ENCODE measurements at regions not wholly inside any gene's neighbourhood (a gene's known extent, or its start where the extent isn't known, plus 50 kb on each side); places are given as distances from the start of the nearest gene placed in this dataset.

- ChIA-PET POLR2A (no interaction called here), CTCF (interaction anchor here (0.7 kb wide), 1 partner anchor 764 kb away, joined by 3 read pairs; no protein-coding TSS in a partner anchor)
- H3K4me1 Mint-ChIP-seq (ENCODE audit: low read depth): no peaks in the 10 kb centered on the region
- H3K36me3 Mint-ChIP-seq: no peaks in the 10 kb centered on the region
- no peak overlapping the region for H3K27ac Mint-ChIP-seq
- no peaks in the 10 kb centered on the region for H3K27me3 Mint-ChIP-seq
- no peaks in the 10 kb centered on the region for H3K9me3 Mint-ChIP-seq
- no peak overlapping the region for H3K4me3 Mint-ChIP-seq
- no peak for DNase-seq
- intact Hi-C loops (cut with micrococcal nuclease): no loop called here
These were observed 287.6 kb downstream of the DIPK2A start for GRCh38 chr3:144259267-144259666.

GRCh38 chr3:144263706-144264105 lies 292.1 kb downstream of the DIPK2A start:
- H3K9me3 Mint-ChIP-seq: no peaks in the 10 kb centered on the region
- no peaks in the 10 kb centered on the region for H3K36me3 Mint-ChIP-seq
- peaks cover 1% of the 10 kb centered on the region for H3K27me3 Mint-ChIP-seq
- H3K27ac Mint-ChIP-seq: no peak overlapping the region
- ChIA-PET POLR2A (no interaction called here), CTCF (no interaction called here)
- no peak overlapping the region for H3K4me3 Mint-ChIP-seq
- no peaks in the 10 kb centered on the region for H3K4me1 Mint-ChIP-seq (ENCODE audit: low read depth)
- intact Hi-C loops (cut with micrococcal nuclease): no loop called here
- DNase-seq: no peak

DNA sequence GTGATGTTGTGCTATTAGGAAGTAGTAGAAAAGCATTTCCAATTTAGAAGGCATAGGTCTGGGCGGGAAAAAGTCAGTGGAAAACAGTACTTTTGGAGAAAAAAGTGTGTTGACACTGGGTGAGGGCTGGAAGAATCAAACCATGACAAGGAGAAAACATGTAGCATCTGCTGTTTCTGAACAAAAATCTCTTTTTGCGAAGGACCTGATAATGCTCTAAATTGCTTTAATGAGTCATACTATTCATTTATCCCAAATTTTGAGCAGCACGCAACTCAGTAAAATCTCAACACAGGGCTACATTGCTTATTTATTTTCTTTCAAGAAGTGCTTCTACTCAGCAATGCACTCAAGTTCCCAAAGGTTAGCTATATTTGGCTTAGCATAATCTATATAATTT lies 292.7 kb downstream of the DIPK2A start:
- no peak for DNase-seq
- H3K9me3 Mint-ChIP-seq: no peaks in the 10 kb centered on the region
- H3K27me3 Mint-ChIP-seq: peaks cover 1% of the 10 kb centered on the region
- H3K4me1 Mint-ChIP-seq (ENCODE audit: low read depth): no peaks in the 10 kb centered on the region
- ChIA-PET POLR2A (no interaction called here), CTCF (no interaction called here)
- intact Hi-C loops (cut with micrococcal nuclease): no loop called here
- H3K27ac Mint-ChIP-seq: no peak overlapping the region
- no peaks in the 10 kb centered on the region for H3K36me3 Mint-ChIP-seq
- H3K4me3 Mint-ChIP-seq: no peak overlapping the region

DNA sequence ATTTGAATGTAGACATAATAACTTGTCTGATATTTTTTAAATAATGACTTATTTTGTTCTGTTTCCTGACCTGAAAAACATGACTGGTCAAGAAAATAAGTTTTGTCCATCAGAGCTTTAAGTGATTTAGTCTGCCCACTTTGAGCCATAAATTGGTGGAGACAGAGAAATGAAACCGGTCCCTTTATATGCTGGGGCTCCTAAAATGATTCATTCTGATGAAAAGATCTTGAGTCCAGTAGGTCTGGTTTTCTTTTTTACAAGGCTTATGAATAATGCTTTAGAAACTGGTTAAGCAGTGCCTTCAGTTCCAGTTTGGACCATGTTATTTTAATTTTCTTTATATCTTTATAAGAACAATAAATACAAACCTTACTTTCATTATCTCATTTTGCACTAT lies 293.2 kb downstream of the DIPK2A start:
- Mint-ChIP-seq H3K4me1 (ENCODE audit: low read depth) (no peaks in the 10 kb centered on the region), H3K27me3 (peaks cover 1% of the 10 kb centered on the region)
- POLR2A ChIA-PET: no interaction called here

GRCh38 chr3:144265542-144266100 lies 294.0 kb downstream of the DIPK2A start:
- Mint-ChIP-seq H3K27me3 (peaks cover 1% of the 10 kb centered on the region), H3K36me3 (no peaks in the 10 kb centered on the region), H3K4me1 (ENCODE audit: low read depth) (no peaks in the 10 kb centered on the region), H3K4me3 (no peak overlapping the region), H3K9me3 (no peaks in the 10 kb centered on the region), H3K27ac (no peak overlapping the region)
- no peak for DNase-seq
- ChIA-PET CTCF (no interaction called here), POLR2A (no interaction called here)
- intact Hi-C loops (cut with micrococcal nuclease): no loop called here

More for the DNA sequence above, 293.2 kb downstream of the DIPK2A start:
- H3K27ac Mint-ChIP-seq: no peak overlapping the region
- CTCF ChIA-PET: no interaction called here
- intact Hi-C loops (cut with micrococcal nuclease): no loop called here
- H3K9me3 Mint-ChIP-seq: no peaks in the 10 kb centered on the region
- no peak overlapping the region for H3K4me3 Mint-ChIP-seq
- no peak for DNase-seq
- H3K36me3 Mint-ChIP-seq: no peaks in the 10 kb centered on the region

DNA sequence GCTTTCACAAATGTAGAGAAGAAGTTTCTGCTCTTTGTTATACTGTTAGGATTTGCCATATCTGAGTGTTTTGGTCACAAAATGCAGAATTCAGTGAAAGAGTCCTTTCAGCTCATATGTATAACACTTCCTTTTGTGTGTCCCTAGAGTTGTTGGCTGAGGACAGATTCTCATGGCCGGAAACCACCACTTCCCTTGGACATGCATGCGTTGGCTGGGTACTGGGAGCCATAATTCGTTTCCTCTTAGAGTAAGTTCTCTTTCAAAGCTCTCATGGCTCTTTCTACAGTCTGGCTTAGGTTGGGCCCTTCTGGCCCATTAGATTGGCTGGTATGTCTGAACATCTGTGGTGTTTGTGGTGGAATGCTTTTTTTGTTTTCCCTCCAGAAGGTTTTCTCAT lies 298.5 kb downstream of the DIPK2A start:
- Mint-ChIP-seq H3K9me3 (peaks cover 2% of the 10 kb centered on the region), H3K27me3 (peaks cover 10% of the 10 kb centered on the region), H3K4me3 (no peak overlapping the region), H3K4me1 (ENCODE audit: low read depth) (peaks cover 3% of the 10 kb centered on the region), H3K27ac (no peak overlapping the region), H3K36me3 (no peaks in the 10 kb centered on the region)
- DNase-seq: no peak
- intact Hi-C loops (cut with micrococcal nuclease): no loop called here
- ChIA-PET CTCF (no interaction called here), POLR2A (no interaction called here)

GRCh38 chr3:144272680-144273079 lies 301.1 kb downstream of the DIPK2A start:
- Mint-ChIP-seq H3K4me3 (no peak overlapping the region), H3K36me3 (no peaks in the 10 kb centered on the region), H3K27me3 (peaks cover 9% of the 10 kb centered on the region), H3K9me3 (peaks cover 2% of the 10 kb centered on the region), H3K27ac (no peak overlapping the region), H3K4me1 (ENCODE audit: low read depth) (peaks cover 3% of the 10 kb centered on the region)
- intact Hi-C loops (cut with micrococcal nuclease): no loop called here
- ChIA-PET CTCF (no interaction called here), POLR2A (no interaction called here)
- no peak for DNase-seq

- POLR2A ChIA-PET: no interaction called here
- Mint-ChIP-seq H3K4me1 (ENCODE audit: low read depth) (peaks cover 3% of the 10 kb centered on the region), H3K4me3 (no peak overlapping the region), H3K9me3 (peaks cover 2% of the 10 kb centered on the region), H3K27ac (no peak overlapping the region), H3K36me3 (no peaks in the 10 kb centered on the region), H3K27me3 (peaks cover 9% of the 10 kb centered on the region)
- intact Hi-C loops (cut with micrococcal nuclease): no loop called here
- no peak for DNase-seq
- CTCF ChIA-PET: no interaction called here
These were observed 302.0 kb downstream of the DIPK2A start for GRCh38 chr3:144273601-144274000.

DNA sequence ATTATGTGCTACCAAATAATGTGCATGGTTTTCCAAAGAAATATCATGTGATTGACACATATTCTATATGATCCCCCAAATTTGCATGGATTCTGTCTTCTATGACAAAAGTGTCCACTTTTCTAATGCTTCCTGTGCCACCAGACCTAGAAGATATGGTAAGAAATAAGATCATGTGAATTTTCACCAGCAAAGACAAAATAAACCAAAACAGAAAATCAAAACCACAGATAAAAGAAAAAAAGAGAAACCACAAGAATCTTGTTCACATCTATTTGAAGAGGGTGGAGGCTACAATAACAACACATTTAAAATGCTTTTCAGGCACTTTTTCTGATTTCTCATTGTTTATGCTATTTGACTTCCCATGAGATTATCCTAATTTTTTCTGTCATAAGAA lies 303.4 kb downstream of the DIPK2A start:
- peaks cover 3% of the 10 kb centered on the region for H3K4me1 Mint-ChIP-seq (ENCODE audit: low read depth)
- peaks cover 2% of the 10 kb centered on the region for H3K9me3 Mint-ChIP-seq
- DNase-seq: no peak
- no peak overlapping the region for H3K27ac Mint-ChIP-seq
- intact Hi-C loops (cut with micrococcal nuclease): no loop called here
- H3K4me3 Mint-ChIP-seq: no peak overlapping the region
- no peaks in the 10 kb centered on the region for H3K36me3 Mint-ChIP-seq
- ChIA-PET CTCF (no interaction called here), POLR2A (no interaction called here)
- peaks cover 9% of the 10 kb centered on the region for H3K27me3 Mint-ChIP-seq

GRCh38 chr3:144282313-144282712 lies 310.7 kb downstream of the DIPK2A start:
- CTCF ChIA-PET: no interaction called here

GRCh38 chr3:144286235-144286910 lies 314.8 kb downstream of the DIPK2A start:
- H3K9me3 Mint-ChIP-seq: peaks cover 3% of the 10 kb centered on the region
- no peaks in the 10 kb centered on the region for H3K27me3 Mint-ChIP-seq
- H3K4me3 Mint-ChIP-seq: no peak overlapping the region
- intact Hi-C loops (cut with micrococcal nuclease): no loop called here
- POLR2A ChIA-PET: no interaction called here
- DNase-seq: no peak
- H3K27ac Mint-ChIP-seq: no peak overlapping the region
- H3K36me3 Mint-ChIP-seq: no peaks in the 10 kb centered on the region
- H3K4me1 Mint-ChIP-seq (ENCODE audit: low read depth): no peaks in the 10 kb centered on the region
- CTCF ChIA-PET: no interaction called here

More at GRCh38 chr3:144282313-144282712, 310.7 kb downstream of the DIPK2A start:
- no peaks in the 10 kb centered on the region for H3K9me3 Mint-ChIP-seq
- H3K27ac Mint-ChIP-seq: no peak overlapping the region
- H3K4me1 Mint-ChIP-seq (ENCODE audit: low read depth): no peaks in the 10 kb centered on the region
- intact Hi-C loops (cut with micrococcal nuclease): no loop called here
- DNase-seq: no peak
- no peak overlapping the region for H3K4me3 Mint-ChIP-seq
- H3K27me3 Mint-ChIP-seq: no peaks in the 10 kb centered on the region
- H3K36me3 Mint-ChIP-seq: no peaks in the 10 kb centered on the region
- POLR2A ChIA-PET: no interaction called here

GRCh38 chr3:144287001-144287400 lies 315.4 kb downstream of the DIPK2A start:
- H3K27me3 Mint-ChIP-seq: no peaks in the 10 kb centered on the region
- peaks cover 6% of the 10 kb centered on the region for H3K9me3 Mint-ChIP-seq
- H3K36me3 Mint-ChIP-seq: no peaks in the 10 kb centered on the region
- H3K4me1 Mint-ChIP-seq (ENCODE audit: low read depth): no peaks in the 10 kb centered on the region
- no peak for DNase-seq
- H3K4me3 Mint-ChIP-seq: no peak overlapping the region
- CTCF ChIA-PET: no interaction called here
- H3K27ac Mint-ChIP-seq: no peak overlapping the region
- intact Hi-C loops (cut with micrococcal nuclease): no loop called here
- POLR2A ChIA-PET: no interaction called here

GRCh38 chr3:144289057-144289456 lies 317.4 kb downstream of the DIPK2A start:
- no peak overlapping the region for H3K27ac Mint-ChIP-seq
- intact Hi-C loops (cut with micrococcal nuclease): no loop called here
- no peaks in the 10 kb centered on the region for H3K4me1 Mint-ChIP-seq (ENCODE audit: low read depth)
- H3K4me3 Mint-ChIP-seq: no peak overlapping the region
- no peaks in the 10 kb centered on the region for H3K27me3 Mint-ChIP-seq
- no peaks in the 10 kb centered on the region for H3K36me3 Mint-ChIP-seq
- no peak for DNase-seq
- POLR2A ChIA-PET: no interaction called here
- H3K9me3 Mint-ChIP-seq: peaks cover 6% of the 10 kb centered on the region
- CTCF ChIA-PET: no interaction called here

All from activated CD4-positive, alpha-beta memory T cell treated with anti-CD3 and anti-CD28 coated beads for 36 hours (primary cell).